CD4-positive, alpha-beta memory T cell (primary cell): ENCODE measurements at regions not wholly inside any gene's neighbourhood (a gene's known extent, or its start where the extent isn't known, plus 50 kb on each side); places are given as distances from the start of the nearest gene placed in this dataset.

Experiments used
- CTCF ChIA-PET: fragments of 350-600 bp; sonication (Branson Sonifier 250); formaldehyde crosslinking; loops from one replicate; lab custom pipeline; 2021; ENCODE audit warnings: inconsistent platforms; ENCODE audit not compliant: partially characterized antibody; lab: Charles Lee
- POLR2A ChIA-PET: fragments of 350-600 bp; sonication (Branson Sonifier 250); formaldehyde crosslinking; loops from one replicate; lab custom pipeline; 2021; ENCODE audit not compliant: partially characterized antibody; lab: Charles Lee
- DNase-seq, 5 donors: peaks; one replicate each; pipeline versions ENCODE4 v3.0.0 to v3.0.0-alpha.2; 2020 to 2022; ENCODE audit warnings: mixed read lengths in 1 of 5
- H3K27ac ChIP-seq: one replicate; pipeline ENCODE4 v1.7.0; 2013; ENCODE audit warnings: low read depth, low read length
- H3K27me3 ChIP-seq: 2 replicates; pipeline ENCODE4 v1.7.0; 2013; ENCODE audit warnings: mild to moderate bottlenecking, low read length, moderate library complexity; ENCODE audit not compliant: insufficient read depth
- H3K36me3 ChIP-seq: 2 replicates; pipeline ENCODE4 v1.7.0; 2013; ENCODE audit warnings: mild to moderate bottlenecking, low read length, moderate library complexity; ENCODE audit not compliant: insufficient read depth
- H3K4me1 ChIP-seq: 2 replicates; pipeline ENCODE4 v1.7.0; 2013; ENCODE audit warnings: mild to moderate bottlenecking, low read length, moderate library complexity; ENCODE audit not compliant: insufficient read depth
- H3K4me3 ChIP-seq, 2 donors: one replicate each; pipeline ENCODE4 v1.7.0; 2013; ENCODE audit warnings: low read length in 2 of 2, mild to moderate bottlenecking in 1 of 2
- H3K9me3 ChIP-seq, 2 donors: one replicate each; pipeline ENCODE4 v1.7.0; 2013; ENCODE audit warnings: low read length in 2 of 2, control low read depth in 1 of 2; ENCODE audit not compliant: control insufficient read depth in 1 of 2
- H3K27ac Mint-ChIP-seq, 7 donors: one replicate each; pipeline ENCODE4 v1.8.0; 2020 to 2021; ENCODE audit warnings: mixed read lengths in 7 of 7, mild to moderate bottlenecking in 6 of 7, inconsistent platforms in 3 of 7, moderate library complexity in 3 of 7
- H3K27me3 Mint-ChIP-seq, 2 donors: one replicate each; pipeline ENCODE4 v1.8.0; 2020 to 2021; ENCODE audit warnings: mixed read lengths in 2 of 2
- H3K36me3 Mint-ChIP-seq, 2 donors: one replicate each; pipeline ENCODE4 v1.8.0; 2020 to 2021; ENCODE audit warnings: mixed read lengths in 2 of 2, inconsistent platforms in 1 of 2, mild to moderate bottlenecking in 1 of 2
- H3K4me1 Mint-ChIP-seq, 4 donors: one replicate each; pipeline ENCODE4 v1.8.0; 2020 to 2021; ENCODE audit warnings: mixed read lengths in 4 of 4, mild to moderate bottlenecking in 1 of 4
- H3K4me3 Mint-ChIP-seq, 8 donors: one replicate each; pipeline ENCODE4 v1.8.0; 2020 to 2021; ENCODE audit warnings: mixed read lengths in 8 of 8, mild to moderate bottlenecking in 7 of 8, moderate library complexity in 6 of 8, inconsistent platforms in 3 of 8
- H3K9me3 Mint-ChIP-seq, 8 donors: one replicate each; pipeline ENCODE4 v1.8.0; 2020 to 2021; ENCODE audit warnings: mixed read lengths in 8 of 8, mild to moderate bottlenecking in 5 of 8, inconsistent platforms in 3 of 8, moderate library complexity in 1 of 8
- intact Hi-C: fragments of 100-400 bp; cut with micrococcal nuclease; formaldehyde crosslinking; loops from one replicate; pipeline ENCODE4 v1.15.1; 2023

GRCh38 chr2:66661253-66662173, 226.6 kb downstream of the MEIS1 start:
- H3K4me3 Mint-ChIP-seq, result no peak overlapping the region
- no peaks in the 10 kb centered on the region for H3K36me3 Mint-ChIP-seq
- CTCF ChIA-PET, result no interaction called here
- Histone ChIP-seq H3K27ac (no peak overlapping the region), H3K9me3 (no peaks in the 10 kb centered on the region), H3K4me1 (no peaks in the 10 kb centered on the region), H3K4me3 (no peak overlapping the region), H3K36me3 (no peaks in the 10 kb centered on the region), H3K27me3 (no peaks in the 10 kb centered on the region)
- H3K4me1 Mint-ChIP-seq, result no peaks in the 10 kb centered on the region
- H3K9me3 Mint-ChIP-seq, result peaks cover 0 to 14% (median 3%) of the 10 kb centered on the region in 8 donors
- DNase-seq, result no peak
- no peak overlapping the region for H3K27ac Mint-ChIP-seq
- H3K27me3 Mint-ChIP-seq, result no peaks in the 10 kb centered on the region
- POLR2A ChIA-PET, result no interaction called here
- intact Hi-C loops, result no loop called here

GRCh38 chr2:66665124-66665984, 230.4 kb downstream of the MEIS1 start:
- no peaks in the 10 kb centered on the region for H3K27me3 Mint-ChIP-seq
- no peak for DNase-seq
- H3K9me3 ChIP-seq, result no peaks in the 10 kb centered on the region
- H3K27ac Mint-ChIP-seq, result no peak overlapping the region
- ChIA-PET POLR2A (no interaction called here), CTCF (no interaction called here)
- no peak overlapping the region for H3K4me3 ChIP-seq
- no peak overlapping the region for H3K4me3 Mint-ChIP-seq
- peaks cover 0 to 5% (median 0%) of the 10 kb centered on the region in 8 donors for H3K9me3 Mint-ChIP-seq
- no peaks in the 10 kb centered on the region for H3K27me3 ChIP-seq
- no peaks in the 10 kb centered on the region for H3K36me3 Mint-ChIP-seq
- no peaks in the 10 kb centered on the region for H3K36me3 ChIP-seq
- intact Hi-C loops, result no loop called here
- H3K27ac ChIP-seq, result no peak overlapping the region
- no peaks in the 10 kb centered on the region for H3K4me1 ChIP-seq
- H3K4me1 Mint-ChIP-seq, result no peaks in the 10 kb centered on the region

GRCh38 chr2:66667301-66667700, 232.4 kb downstream of the MEIS1 start:
- H3K4me1 ChIP-seq, result no peaks in the 10 kb centered on the region
- Mint-ChIP-seq H3K4me1 (no peaks in the 10 kb centered on the region), H3K9me3 (peaks cover 0 to 5% (median 0%) of the 10 kb centered on the region in 8 donors), H3K4me3 (no peak overlapping the region), H3K36me3 (no peaks in the 10 kb centered on the region), H3K27me3 (no peaks in the 10 kb centered on the region), H3K27ac (no peak overlapping the region)
- no peaks in the 10 kb centered on the region for H3K27me3 ChIP-seq
- no peak overlapping the region for H3K27ac ChIP-seq
- intact Hi-C loops, result no loop called here
- no peak overlapping the region for H3K4me3 ChIP-seq
- H3K9me3 ChIP-seq, result no peaks in the 10 kb centered on the region
- DNase-seq, result no peak
- CTCF ChIA-PET, result no interaction called here
- no peaks in the 10 kb centered on the region for H3K36me3 ChIP-seq
- POLR2A ChIA-PET, result no interaction called here

GRCh38 chr2:66673286-66673685, 238.4 kb downstream of the MEIS1 start:
- Mint-ChIP-seq H3K4me3 (no peak overlapping the region), H3K4me1 (no peaks in the 10 kb centered on the region), H3K27ac (no peak overlapping the region), H3K9me3 (peaks cover 0 to 2% (median 0%) of the 10 kb centered on the region in 8 donors), H3K36me3 (no peaks in the 10 kb centered on the region), H3K27me3 (no peaks in the 10 kb centered on the region)
- Histone ChIP-seq H3K4me1 (no peaks in the 10 kb centered on the region), H3K27ac (no peak overlapping the region), H3K27me3 (no peaks in the 10 kb centered on the region), H3K36me3 (no peaks in the 10 kb centered on the region), H3K9me3 (no peaks in the 10 kb centered on the region), H3K4me3 (no peak overlapping the region)
- no peak for DNase-seq
- CTCF ChIA-PET, result no interaction called here
- intact Hi-C loops, result no loop called here
- POLR2A ChIA-PET, result no interaction called here

- no peak overlapping the region for H3K4me3 ChIP-seq
- intact Hi-C loops, result no loop called here
- H3K27me3 ChIP-seq, result no peaks in the 10 kb centered on the region
- H3K4me1 ChIP-seq, result no peaks in the 10 kb centered on the region
- ChIA-PET POLR2A (no interaction called here), CTCF (no interaction called here)
- Mint-ChIP-seq H3K27me3 (no peaks in the 10 kb centered on the region), H3K4me1 (no peaks in the 10 kb centered on the region), H3K4me3 (no peak overlapping the region), H3K27ac (no peak overlapping the region), H3K36me3 (no peaks in the 10 kb centered on the region), H3K9me3 (peaks cover 0 to 2% (median 0%) of the 10 kb centered on the region in 8 donors)
- no peaks in the 10 kb centered on the region for H3K9me3 ChIP-seq
- no peak overlapping the region for H3K27ac ChIP-seq
- no peak for DNase-seq
- no peaks in the 10 kb centered on the region for H3K36me3 ChIP-seq
Measured at GRCh38 chr2:66674087-66674486, 239.2 kb downstream of the MEIS1 start.

GRCh38 chr2:66675591-66675990, 240.7 kb downstream of the MEIS1 start:
- H3K9me3 ChIP-seq, result no peaks in the 10 kb centered on the region
- intact Hi-C loops, result no loop called here

GRCh38 chr2:66679442-66679841, 244.5 kb downstream of the MEIS1 start:
- no peaks in the 10 kb centered on the region for H3K36me3 ChIP-seq
- no peaks in the 10 kb centered on the region for H3K36me3 Mint-ChIP-seq
- peaks cover 0 to 3% (median 0%) of the 10 kb centered on the region in 8 donors for H3K9me3 Mint-ChIP-seq
- DNase-seq, result no peak
- no peak overlapping the region for H3K27ac ChIP-seq
- no peaks in the 10 kb centered on the region for H3K9me3 ChIP-seq
- H3K27ac Mint-ChIP-seq, result no peak overlapping the region
- H3K4me1 Mint-ChIP-seq, result no peaks in the 10 kb centered on the region
- H3K4me3 ChIP-seq, result no peak overlapping the region
- CTCF ChIA-PET, result no interaction called here
- intact Hi-C loops, result no loop called here
- H3K4me1 ChIP-seq, result no peaks in the 10 kb centered on the region
- POLR2A ChIA-PET, result no interaction called here
- H3K27me3 Mint-ChIP-seq, result no peaks in the 10 kb centered on the region
- no peaks in the 10 kb centered on the region for H3K27me3 ChIP-seq
- H3K4me3 Mint-ChIP-seq, result no peak overlapping the region

More at GRCh38 chr2:66675591-66675990, 240.7 kb downstream of the MEIS1 start:
- CTCF ChIA-PET, result no interaction called here
- Histone ChIP-seq H3K27ac (no peak overlapping the region), H3K36me3 (no peaks in the 10 kb centered on the region), H3K4me1 (no peaks in the 10 kb centered on the region), H3K27me3 (no peaks in the 10 kb centered on the region), H3K4me3 (no peak overlapping the region)
- H3K4me3 Mint-ChIP-seq, result no peak overlapping the region
- H3K4me1 Mint-ChIP-seq, result no peaks in the 10 kb centered on the region
- H3K9me3 Mint-ChIP-seq, result peaks cover 0 to 2% (median 0%) of the 10 kb centered on the region in 8 donors
- POLR2A ChIA-PET, result no interaction called here
- no peaks in the 10 kb centered on the region for H3K36me3 Mint-ChIP-seq
- no peak overlapping the region for H3K27ac Mint-ChIP-seq
- no peaks in the 10 kb centered on the region for H3K27me3 Mint-ChIP-seq
- DNase-seq, result no peak
